NCI-H1417 treated with DMSO at 0.1 percent for 48 hours (cell line): ENCODE measurements at regions not wholly inside any gene's neighbourhood (a gene's known extent, or its start where the extent isn't known, plus 50 kb on each side); places are given as distances from the start of the nearest gene placed in this dataset.

ENCODE experiments used
- DNase-seq: peaks from one replicate; lab custom pipeline; 2025; lab: John Stamatoyannopoulos, UW

DNA sequence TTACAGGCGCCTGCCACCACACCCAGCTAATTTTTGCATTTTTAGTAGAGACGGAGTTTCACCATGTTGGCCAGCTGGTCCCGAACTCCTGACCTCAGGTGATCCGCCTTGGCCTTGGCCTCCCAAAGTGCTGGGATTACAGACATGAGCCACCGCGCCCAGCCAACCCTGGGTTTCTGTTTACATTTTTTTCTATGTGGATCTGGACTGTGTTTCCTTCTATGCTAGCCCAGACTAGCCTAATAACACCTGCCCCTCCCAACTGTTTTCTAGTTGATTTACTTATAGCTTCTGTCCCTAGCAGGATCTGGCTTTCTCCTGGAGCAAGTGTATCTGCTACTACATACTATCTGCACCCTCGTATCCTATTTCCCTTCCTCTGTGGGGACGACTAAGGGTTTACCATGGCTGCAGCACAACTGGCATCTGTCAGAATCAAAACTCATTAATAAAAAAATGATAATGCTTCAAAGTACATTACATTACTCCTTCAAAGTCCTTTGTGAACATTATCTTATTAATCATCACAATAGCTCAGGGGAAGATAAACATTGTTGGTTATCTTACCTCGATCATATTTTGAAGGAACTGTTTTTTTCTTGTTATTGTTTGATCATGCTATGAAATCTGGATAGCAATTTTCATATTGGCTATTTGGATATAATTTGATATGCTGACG, 228.3 kb downstream of the KLF5 start:
- no peak for DNase-seq

DNA sequence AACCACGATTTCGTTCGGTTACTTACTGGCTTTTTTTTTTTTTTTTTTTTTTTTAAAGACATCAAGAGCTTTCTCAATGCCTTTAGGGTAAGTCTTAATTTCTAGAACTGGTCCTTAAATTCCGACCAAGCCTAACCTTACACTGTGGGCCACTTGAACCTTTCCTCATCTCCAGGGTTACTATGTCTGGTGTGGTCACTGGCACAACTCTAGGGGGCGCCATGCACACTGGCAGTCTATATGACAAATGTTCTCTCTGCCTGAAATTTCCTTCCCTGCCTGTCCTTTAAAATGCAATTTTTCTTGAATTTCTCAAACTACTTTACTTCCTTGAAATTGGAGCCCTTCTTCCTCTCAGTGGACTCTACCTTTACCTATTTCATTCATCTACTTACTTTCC, 227.4 kb downstream of the KLF5 start:
- DNase-seq = no peak

DNA sequence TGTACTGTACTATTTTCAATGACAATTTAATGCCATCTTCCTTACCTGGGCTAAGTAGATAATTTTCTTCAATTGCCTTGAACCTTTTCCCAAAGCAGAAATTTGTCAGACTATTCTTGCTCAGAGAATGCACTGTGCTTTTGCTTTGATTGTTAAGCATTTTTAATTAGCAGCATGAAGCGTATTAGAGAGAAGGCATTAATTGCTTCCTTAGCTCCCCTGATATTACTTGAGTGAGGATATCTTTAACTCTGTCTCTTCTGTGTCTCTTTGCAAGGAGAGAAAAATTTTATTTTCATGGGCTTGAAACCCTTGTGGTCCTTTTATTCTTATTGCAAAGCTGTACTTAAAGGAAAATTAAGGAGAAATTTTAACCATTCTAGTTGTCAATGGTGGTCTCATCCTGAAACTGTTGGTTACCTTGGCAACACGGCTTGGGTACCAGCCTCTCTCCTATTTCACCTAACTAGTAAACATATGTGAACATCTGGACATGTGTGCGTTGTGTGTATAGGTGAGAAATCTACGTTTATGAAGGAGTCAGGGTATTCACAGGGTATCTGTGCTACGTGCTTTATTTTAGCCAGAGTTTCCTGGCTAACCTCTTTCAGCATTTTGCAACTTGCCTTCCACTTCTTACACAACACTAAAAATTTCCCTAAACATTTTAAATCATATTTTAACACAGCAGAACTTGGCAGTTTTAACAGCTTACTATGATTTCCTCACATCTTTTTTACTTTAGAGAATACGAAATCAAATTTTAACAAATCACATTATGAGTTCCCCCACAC, 225.5 kb downstream of the KLF5 start:
- no peak for DNase-seq

DNA sequence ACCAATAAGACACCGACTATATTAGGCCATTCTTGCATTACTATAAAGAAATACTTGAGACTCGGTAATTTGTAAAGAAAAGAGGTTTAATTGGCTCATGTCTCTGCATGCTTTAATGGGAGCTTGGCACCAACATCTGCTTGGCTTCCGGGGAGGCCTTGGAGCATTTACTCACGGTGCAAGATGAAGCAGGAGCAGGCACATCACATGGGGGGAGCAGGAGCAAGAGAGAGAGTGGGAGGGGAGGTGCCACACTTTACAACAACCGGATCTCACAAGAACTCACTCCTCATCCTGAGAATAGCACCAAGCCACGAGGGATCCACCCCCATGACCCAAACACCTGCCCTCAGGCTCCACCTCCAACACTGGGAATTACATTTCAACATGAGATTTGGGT, 224.8 kb downstream of the KLF5 start:
- no peak for DNase-seq

DNA sequence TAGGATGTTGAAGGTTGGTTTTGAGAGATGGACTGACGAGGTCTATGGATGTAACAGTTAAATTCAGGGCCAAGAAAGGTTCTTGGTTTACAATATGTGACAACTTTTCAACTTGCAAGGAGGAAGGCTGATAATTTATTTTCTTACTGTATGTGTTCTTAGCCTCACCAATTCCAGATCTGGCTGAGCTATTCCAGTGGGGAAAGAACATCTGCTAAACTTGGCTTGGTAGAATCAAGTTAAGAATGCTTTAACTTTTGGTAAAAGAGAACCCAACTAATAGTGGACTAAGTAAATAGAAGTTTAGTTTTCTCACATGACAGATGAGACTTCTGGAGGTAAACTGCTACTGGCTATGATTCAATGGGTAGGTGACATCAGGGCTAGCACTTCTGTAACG, 222.9 kb downstream of the KLF5 start:
- no peak for DNase-seq

DNA sequence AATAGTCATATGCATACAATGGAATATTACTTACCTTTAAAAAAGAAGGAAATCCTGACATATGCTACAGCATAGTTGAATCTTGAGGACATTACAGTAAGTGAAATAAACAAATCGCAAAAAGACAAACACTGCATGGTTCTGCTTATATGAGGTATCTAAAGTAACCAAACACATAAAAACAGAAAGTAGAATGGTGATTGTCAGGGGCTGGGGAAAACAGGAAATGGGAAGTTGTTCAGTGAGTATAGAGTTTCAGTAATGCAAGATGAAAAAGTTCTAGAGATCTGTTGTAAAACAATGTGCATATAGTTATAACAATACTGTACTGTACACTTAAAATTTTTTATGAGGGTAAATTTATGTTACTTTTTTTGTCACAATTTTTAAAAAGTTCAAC, 219.4 kb downstream of the KLF5 start:
- no peak for DNase-seq

DNA sequence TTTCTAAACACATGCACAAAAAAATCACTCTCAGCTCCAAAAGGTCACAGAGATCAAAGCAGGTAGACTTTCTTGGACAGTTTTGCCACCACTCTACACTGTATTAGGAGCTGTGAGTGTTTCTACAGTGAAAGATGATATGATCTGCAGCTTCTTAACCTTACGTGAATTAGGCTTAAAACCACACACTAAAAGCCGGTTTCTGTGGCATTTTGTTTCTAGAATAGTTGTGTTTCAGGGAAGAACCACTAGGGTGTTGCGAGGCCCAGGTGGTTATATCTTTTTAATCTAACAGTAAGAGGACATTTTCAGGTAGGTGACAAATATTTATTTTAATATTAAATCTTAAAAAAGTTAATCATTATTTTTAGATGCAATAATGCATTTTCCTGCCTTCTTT, 216.4 kb downstream of the KLF5 start:
- no peak for DNase-seq

DNA sequence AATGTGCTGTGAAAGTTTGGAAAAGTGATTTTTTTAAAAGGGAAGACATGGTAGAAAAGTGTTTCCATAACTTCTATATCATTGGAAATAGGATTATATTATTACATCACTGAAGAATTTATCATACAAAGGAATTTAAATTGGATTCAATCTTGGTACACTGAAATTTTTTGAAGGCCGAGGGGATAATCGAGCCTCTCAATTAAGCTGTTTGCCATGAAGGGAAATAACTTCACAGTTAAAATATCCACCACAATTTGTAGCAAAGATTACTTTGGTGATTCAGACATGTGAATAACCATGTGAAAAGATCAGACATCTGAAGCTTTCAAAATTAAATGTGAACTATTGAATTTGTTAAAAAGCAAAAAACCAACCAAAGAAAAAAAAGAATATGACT, 215.3 kb downstream of the KLF5 start:
- DNase-seq = no peak

DNA sequence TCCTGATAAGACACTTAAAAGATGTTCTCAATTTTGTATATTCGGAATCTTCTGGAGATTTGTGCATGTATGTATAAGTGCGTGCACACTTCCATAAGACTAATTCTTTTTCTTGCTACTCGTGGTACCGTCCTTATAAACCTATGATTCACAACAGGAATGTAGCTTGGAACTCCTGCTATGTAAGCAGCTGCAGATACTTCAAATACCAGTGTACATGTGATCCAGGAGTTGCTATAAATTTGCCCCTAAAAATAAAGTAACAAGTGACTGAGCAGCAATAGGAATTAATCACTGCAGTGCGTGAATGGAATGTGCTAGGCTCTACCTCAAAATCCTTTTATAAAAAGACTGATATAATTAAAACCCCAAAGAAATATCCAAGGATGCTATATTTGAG, 214.9 kb downstream of the KLF5 start:
- DNase-seq = no peak

DNA sequence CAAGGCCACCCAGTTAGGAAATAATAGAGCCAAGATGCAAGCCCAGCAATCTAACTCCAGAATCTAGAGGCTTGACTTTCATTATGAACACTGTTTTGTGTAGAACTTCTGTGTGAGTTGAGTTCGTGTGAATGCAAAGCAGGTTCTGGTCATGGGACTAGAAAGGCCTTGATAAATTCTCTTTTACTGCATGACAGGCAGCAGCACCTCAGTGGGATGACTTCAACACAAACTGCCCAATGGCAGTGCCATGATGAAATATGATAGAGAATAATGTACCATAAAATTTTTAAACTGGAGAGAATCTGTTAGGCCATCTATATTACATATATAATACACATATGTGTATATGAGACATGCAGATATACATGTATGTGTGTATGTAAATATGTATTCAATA, 214.5 kb downstream of the KLF5 start:
- no peak for DNase-seq

DNA sequence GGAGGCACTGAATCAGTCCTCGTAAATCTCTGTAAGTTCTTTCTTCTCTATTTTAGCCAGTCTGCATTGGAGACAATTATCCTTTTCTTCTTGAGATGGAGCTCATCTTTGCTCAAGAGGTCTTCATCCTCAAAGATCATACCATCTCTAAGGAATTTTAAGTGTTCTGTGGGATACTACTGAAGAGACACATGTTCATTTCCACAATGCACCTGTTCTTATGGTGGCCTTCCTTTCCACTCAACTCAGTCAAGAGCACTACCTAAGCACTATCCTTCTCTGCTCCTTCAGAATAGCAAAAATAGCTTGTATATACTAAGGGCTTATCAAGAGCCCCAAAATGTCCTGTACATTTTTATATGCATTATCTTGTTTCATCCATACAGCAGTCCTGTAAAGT, 214.0 kb downstream of the KLF5 start:
- DNase-seq = no peak

DNA sequence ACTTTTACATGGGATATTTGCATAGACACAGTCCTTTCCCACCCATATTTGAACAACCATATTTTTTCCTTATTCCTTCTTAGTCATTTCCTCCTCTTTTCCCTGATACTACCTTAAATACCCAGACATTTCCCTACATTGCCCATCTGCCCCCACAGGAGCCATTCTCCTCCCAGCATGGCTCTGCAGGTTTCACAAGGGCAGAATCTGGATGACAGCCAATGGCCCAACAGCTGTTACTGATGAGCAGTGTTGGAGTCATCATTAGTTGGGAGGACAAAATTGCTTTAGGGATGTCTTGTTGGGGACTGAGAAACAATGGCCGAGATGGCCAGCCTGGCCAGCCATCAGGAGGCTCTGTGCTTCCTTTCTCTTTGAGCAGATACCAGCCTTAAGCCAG, 209.5 kb downstream of the KLF5 start:
- DNase-seq = no peak

DNA sequence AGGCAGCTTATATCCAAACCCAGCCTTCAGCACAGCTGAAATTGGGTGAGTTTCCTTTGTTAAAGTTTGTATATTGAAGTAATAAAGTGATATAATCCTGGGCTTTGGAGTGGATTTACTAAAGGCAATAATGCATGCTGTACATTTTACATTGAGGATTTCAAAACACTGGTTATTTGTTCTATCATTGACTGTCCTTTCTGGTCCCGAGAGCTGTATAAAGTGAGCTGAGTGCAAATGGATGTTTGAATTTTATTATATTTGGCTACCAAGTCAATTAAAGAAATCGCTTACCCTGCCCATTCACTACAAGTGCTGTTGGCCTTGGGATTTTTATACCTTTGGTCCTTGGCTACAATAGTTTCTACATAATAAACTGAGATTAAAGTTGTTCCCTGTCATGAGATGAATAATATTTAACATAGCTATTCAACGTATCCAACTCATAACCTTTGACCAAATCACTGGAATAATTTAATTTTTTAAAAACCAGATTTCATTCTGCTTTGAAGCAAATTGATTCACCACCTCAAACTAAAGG, 207.9 kb downstream of the KLF5 start:
- DNase-seq = no peak

DNA sequence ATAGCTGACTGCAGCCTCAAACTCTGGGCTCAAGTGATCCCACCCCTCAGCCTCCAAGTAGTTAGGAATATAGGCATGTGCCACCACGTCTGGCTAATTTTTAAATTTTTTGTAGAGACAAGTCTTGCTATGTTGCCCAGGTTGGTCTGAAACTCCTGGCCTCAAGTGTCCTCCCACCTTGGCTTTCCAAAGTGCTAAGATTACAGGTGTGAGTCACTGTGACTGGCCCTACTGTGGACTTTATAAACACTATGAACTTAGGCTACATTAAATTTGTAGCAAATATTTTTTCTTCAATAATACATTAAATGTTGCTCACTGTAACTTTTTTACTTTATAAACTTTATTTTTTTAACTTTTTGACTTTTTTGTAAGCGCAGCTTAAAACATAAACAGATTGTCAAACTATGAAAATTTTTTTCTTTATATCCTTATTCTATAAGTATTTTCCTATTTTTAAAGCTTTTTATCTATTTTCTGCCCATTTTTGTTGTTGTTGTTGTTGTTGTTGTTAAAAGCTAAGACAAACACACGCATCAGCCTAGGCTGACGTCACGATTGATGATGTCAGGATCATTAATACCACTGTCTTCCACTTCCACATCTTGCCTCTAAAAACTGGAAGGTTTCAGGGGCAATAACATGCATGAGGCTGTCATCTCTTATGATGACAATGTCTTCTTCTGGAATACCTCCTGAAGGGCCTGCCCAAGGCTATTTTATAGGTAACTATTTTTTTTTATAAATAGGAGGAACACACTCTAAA, 204.2 kb downstream of the KLF5 start:
- no peak for DNase-seq

DNA sequence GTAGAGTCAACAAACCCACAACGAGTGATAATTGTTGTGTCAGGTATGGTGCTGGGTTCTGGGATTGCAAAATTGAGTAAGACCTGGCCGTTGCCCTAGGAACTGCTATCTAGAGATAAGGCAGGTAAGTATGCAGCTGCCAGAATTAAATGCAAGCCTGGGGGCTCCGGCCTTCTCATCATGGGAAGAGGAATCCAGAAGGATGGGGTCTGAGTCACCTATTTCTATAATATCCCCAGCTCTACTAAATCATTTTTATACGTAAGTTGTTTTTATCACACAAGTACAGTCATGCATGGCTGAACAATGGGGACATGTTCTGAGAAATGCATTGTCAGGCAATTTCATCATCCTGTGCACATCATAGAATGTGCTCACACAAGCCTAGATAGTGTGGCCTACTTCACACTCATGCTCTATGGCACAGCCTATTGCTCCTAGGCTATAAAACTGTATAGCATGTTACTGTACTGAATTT, 203.0 kb downstream of the KLF5 start:
- DNase-seq = no peak

DNA sequence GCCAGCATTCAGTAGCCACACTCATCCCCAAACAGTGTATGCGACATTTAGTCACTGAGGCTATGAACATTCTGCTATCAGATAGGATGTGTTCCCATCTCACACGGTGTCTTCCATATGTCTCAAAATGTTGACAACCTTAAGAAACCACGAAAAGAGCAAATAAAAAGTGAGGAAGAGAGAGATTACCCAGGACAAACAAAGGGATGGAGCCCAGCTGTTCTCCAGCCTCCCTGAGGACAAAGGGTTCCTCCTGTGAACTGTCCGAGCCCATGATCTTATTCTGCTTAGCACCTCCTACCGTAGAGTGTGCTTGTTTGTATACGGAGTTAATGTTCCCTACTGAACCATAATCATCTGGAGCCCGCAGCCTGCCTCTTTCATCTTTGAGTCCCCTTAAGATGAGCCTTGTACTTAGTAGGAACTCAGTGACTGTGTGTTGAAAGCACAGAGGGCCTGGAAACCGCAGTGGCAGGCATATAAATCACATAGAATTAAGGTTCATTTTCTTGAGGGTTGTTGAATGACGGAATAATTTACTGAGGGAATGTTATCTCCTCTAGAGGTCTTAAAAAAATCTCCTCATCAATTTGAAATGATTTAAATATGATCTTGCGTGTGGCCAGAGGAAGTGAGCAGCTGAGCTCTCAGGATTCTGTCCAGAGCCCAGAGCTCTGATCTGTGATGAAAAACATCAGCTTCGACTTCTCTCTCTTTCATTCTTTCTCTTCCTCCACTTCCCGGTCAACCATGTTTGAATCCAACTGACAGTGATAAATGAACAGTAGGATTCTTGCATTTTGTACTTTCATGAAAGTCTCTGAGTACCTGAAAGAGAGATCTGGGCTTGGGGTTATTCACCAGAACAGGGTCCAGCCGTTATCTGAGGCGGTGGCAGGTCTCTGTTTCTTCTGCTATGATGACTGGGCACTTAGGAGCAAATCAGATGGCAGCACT, 200.5 kb downstream of the KLF5 start:
- no peak for DNase-seq

DNA sequence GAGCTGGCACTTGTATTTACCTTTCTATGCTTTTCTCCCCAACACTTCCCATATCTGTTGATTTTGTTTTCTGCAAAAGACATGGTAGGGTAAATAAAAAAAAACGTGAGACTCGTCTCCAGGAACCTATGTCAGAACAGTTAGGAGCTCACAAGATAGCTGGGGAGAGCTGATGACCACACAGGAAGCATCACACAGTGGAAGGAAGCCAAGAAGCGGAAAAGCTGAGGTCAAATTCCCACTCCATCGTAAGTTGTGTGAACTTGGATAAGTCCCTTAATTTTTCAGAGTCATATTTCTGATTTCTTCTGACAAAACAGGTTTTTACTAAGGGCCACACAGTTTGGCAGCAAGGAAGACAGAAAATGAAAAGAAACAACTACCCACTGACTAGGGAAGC, 199.6 kb downstream of the KLF5 start:
- no peak for DNase-seq

DNA sequence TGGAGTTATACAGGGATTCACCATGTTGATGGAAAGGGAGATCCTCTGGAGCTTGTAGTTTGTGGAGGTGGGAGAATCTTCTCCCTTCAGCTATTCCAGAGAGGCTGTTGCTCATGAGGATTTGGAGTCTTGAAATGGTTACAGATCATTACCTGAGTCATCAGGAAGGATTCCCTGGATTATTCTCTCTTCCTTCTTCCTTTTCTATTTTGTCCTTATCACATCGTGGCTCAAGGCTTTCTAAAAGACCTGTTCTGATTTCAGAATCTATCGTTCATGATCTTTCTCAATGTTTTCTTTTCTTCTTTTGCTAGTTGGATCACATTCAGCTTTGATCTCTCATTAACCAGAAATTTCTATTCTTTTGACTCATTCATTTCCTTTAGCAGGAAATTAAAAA, 196.0 kb downstream of the KLF5 start:
- DNase-seq = no peak

DNA sequence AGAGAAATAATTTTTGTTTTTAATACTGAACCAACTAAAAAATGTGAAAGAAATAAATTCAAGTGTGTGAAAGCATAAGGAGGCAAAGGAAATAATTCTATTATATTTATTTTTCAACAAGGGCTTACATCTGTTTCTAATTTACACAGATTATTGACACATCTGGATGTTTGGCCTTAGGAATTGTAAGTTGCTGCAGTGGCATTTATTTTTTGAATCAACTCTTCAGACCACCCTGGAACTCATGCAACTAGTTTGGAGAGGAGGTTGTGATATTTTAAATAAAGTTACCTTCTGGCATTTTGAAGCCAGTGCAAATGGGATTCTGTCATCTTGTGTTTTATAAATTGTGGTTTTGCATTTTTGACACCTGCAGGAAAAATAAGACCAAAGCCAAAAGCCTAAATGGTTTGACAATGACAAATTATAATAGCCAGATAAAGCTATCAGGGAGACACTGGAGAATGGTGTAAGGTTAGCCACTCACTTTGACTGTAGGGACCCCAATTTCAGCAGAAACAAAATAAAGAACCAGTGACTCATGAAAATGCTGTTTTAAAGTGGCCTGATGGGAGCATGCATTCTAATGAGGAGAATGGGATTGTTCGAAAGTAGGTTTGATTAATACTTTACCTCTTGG, 192.9 kb downstream of the KLF5 start:
- no peak for DNase-seq

DNA sequence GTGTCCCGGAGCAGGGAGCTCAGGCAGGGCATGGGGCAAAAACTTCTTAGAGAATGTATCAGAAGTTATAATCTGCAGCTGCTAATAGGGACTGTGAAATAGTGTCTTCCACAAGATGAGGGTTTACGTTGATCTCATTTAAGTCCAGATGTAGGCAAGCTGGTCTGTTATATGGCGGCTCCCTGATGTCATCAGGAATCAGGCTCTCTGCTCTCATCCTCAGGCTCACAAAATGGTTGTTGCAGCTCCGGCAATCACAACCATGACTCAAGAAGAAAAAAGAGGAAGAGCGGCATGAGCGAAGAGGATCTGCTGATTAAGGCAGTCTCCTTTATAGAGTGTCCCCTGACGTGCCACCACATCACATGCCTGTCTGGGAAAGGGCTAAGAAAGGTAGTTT, 191.3 kb downstream of the KLF5 start:
- no peak for DNase-seq
